HUES6 (cell line): ENCODE measurements at regions not wholly inside any gene's neighbourhood (a gene's known extent, or its start where the extent isn't known, plus 50 kb on each side); places are given as distances from the start of the nearest gene placed in this dataset.

ENCODE experiments used
- H3K27ac ChIP-seq: 2 replicates; pipeline ENCODE4 v1.7.0; 2013; ENCODE audit warnings: low read depth, mild to moderate bottlenecking, low read length, inconsistent platforms
- H3K27me3 ChIP-seq: 2 replicates; pipeline ENCODE4 v1.6.1; 2013; ENCODE audit warnings: low read length; ENCODE audit not compliant: control insufficient read depth, insufficient read depth
- H3K36me3 ChIP-seq: 2 replicates; pipeline ENCODE4 v1.6.1; 2013; ENCODE audit warnings: low read length; ENCODE audit not compliant: control insufficient read depth, insufficient read depth
- H3K4me1 ChIP-seq: 2 replicates; pipeline ENCODE4 v1.6.1; 2013; ENCODE audit warnings: low read length; ENCODE audit not compliant: control insufficient read depth, insufficient read depth
- H3K4me3 ChIP-seq: 2 replicates; pipeline ENCODE4 v1.5.1; 2013; ENCODE audit warnings: low read depth, low read length
- H3K9ac ChIP-seq: one replicate; pipeline ENCODE4 v1.6.1; 2013; ENCODE audit warnings: mild to moderate bottlenecking, low read length
- H3K9me3 ChIP-seq: 2 replicates; pipeline ENCODE4 v1.6.1; 2013; ENCODE audit warnings: low read depth, low read length; ENCODE audit not compliant: control insufficient read depth, insufficient read depth

- H3K27ac ChIP-seq, result no peak overlapping the region
These were observed 88.6 kb upstream of the KLF14 start for GRCh38 chr7:130822642-130823041.

GRCh38 chr7:130823060-130823459 lies 89.1 kb upstream of the KLF14 start:
- no peaks in the 10 kb centered on the region for H3K27me3 ChIP-seq
- no peak overlapping the region for H3K4me3 ChIP-seq
- H3K9ac ChIP-seq, result no peak overlapping the region
- H3K4me1 ChIP-seq, result no peaks in the 10 kb centered on the region
- peaks cover 10% of the 10 kb centered on the region; the same call in 1 of the 2 replicates for H3K9me3 ChIP-seq
- H3K27ac ChIP-seq, result no peak overlapping the region
- H3K36me3 ChIP-seq, result no peaks in the 10 kb centered on the region

More at GRCh38 chr7:130822642-130823041, 88.6 kb upstream of the KLF14 start:
- Histone ChIP-seq H3K27me3 (no peaks in the 10 kb centered on the region), H3K9me3 (peaks cover 10% of the 10 kb centered on the region; the same call in 1 of the 2 replicates), H3K4me1 (no peaks in the 10 kb centered on the region), H3K4me3 (no peak overlapping the region), H3K9ac (no peak overlapping the region), H3K36me3 (no peaks in the 10 kb centered on the region)

- H3K27ac ChIP-seq, result no peak overlapping the region
- no peak overlapping the region for H3K9ac ChIP-seq
- H3K9me3 ChIP-seq, result peaks cover 10% of the 10 kb centered on the region; the same call in 1 of the 2 replicates
- no peaks in the 10 kb centered on the region for H3K4me1 ChIP-seq
- no peaks in the 10 kb centered on the region for H3K36me3 ChIP-seq
- no peaks in the 10 kb centered on the region for H3K27me3 ChIP-seq
- no peak overlapping the region for H3K4me3 ChIP-seq
These were observed 91.8 kb upstream of the KLF14 start for GRCh38 chr7:130825819-130826218.

DNA sequence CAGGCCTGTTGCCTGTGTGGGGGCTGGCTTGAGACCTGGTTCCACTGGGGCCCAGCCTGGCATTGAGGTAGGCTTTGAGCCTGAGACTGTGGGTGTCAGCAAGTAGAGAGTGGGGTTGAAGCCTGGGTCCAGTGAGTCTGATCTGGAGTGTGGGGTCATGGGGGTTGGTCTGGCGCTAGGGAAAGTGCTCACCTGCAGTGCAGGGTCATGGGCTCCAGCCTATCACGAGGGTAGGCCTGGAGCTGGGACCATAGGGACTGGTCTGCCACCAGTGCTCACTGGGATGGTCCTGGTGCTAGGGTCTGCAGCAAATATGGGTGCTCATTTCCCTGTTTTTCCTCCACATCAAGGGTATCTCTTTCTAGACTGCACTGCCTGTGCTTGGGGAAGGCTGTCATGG lies 95.4 kb upstream of the KLF14 start:
- Histone ChIP-seq H3K4me1 (no peaks in the 10 kb centered on the region), H3K9me3 (peaks cover 10% of the 10 kb centered on the region; the same call in 1 of the 2 replicates), H3K27ac (no peak overlapping the region), H3K36me3 (no peaks in the 10 kb centered on the region), H3K9ac (no peak overlapping the region), H3K4me3 (no peak overlapping the region), H3K27me3 (no peaks in the 10 kb centered on the region)

GRCh38 chr7:130831322-130831721 lies 97.3 kb upstream of the KLF14 start:
- no peak overlapping the region for H3K27ac ChIP-seq
- H3K4me1 ChIP-seq, result no peaks in the 10 kb centered on the region
- H3K4me3 ChIP-seq, result no peak overlapping the region
- H3K27me3 ChIP-seq, result no peaks in the 10 kb centered on the region
- no peaks in the 10 kb centered on the region for H3K36me3 ChIP-seq
- no peak overlapping the region for H3K9ac ChIP-seq
- H3K9me3 ChIP-seq, result peaks cover 6% of the 10 kb centered on the region; the same call in 1 of the 2 replicates

DNA sequence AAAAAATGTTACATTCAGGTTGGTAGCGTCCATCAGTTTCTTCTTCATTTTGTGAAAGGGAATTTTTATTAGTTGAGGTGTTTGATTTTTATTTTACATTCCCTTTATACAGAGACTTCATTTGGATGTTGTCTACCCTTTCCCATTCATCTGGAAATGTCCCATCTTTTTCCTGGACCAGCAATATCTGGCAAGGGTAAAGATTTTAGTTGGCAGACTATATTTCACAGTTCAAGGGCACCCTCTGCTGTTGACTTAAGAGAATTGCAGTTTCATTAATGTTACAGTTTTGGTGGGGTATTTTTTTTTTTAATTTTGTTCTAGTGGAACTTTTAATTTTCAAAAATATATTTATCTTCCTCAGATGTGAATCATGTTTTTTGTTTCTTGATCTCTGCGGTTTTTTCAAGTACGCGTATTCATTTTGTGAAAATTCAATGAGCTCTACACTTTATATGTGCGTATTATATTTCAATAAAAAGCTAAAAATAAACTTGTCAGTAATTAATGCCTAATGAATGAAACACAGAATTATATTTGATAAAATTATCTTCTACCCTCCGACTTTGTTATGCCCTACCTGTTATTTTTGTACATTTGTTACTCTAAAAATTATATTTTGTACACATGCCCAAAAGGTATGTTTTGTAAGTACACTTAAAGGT lies 97.9 kb upstream of the KLF14 start:
- peaks cover 5% of the 10 kb centered on the region; the same call in 1 of the 2 replicates for H3K9me3 ChIP-seq
- H3K4me3 ChIP-seq, result no peak overlapping the region
- H3K36me3 ChIP-seq, result no peaks in the 10 kb centered on the region
- no peaks in the 10 kb centered on the region for H3K27me3 ChIP-seq
- no peaks in the 10 kb centered on the region for H3K4me1 ChIP-seq
- no peak overlapping the region for H3K27ac ChIP-seq
- H3K9ac ChIP-seq, result no peak overlapping the region

DNA sequence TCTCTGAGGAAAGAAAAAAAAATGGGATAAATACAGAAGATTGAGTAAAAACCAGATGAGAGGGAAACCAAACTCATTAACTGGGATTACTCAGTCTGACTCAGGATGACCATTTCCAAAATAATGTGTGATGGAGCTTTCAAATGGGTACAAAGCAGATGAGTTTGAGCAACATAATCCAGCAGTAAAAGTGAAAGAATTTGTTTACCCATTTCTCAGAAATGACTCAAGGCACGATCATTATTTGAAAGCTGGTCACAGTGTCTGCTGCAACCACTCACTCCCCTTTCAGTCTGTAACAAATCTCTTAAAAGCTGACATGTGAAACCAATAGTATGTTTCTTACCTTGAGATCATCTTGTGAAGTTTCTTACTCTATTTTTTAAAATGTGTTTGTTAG lies 104.7 kb upstream of the KLF14 start:
- Histone ChIP-seq H3K36me3 (no peaks in the 10 kb centered on the region), H3K4me1 (no peaks in the 10 kb centered on the region), H3K9me3 (no peaks in the 10 kb centered on the region), H3K27me3 (no peaks in the 10 kb centered on the region), H3K9ac (no peak overlapping the region), H3K27ac (no peak overlapping the region), H3K4me3 (no peak overlapping the region)

- Histone ChIP-seq H3K9ac (no peak overlapping the region), H3K27me3 (no peaks in the 10 kb centered on the region), H3K27ac (no peak overlapping the region), H3K4me3 (no peak overlapping the region), H3K4me1 (no peaks in the 10 kb centered on the region), H3K9me3 (no peaks in the 10 kb centered on the region), H3K36me3 (no peaks in the 10 kb centered on the region)
These were observed 106.6 kb upstream of the KLF14 start for GRCh38 chr7:130840599-130840998.

DNA sequence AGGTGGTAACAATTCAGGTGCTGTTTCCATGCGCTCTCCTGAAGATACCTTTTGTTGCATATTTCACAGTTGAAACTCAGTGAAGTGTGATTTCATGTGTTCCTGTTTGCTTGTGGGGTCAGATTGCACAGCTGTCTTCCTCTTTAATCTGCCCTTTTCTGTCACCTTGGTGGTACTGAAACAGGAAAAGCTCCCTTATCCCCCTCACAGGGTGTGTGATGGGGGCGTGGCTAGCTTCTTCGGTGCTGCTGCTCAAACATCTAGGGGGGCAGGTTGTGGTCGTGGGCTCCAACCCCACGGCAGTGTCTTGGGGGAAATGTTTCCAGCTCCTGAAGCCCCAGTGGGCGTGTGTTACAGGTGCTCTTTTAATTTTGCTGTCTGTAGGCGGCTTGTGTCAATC lies 107.4 kb upstream of the KLF14 start:
- H3K9ac ChIP-seq, result no peak overlapping the region
- H3K4me3 ChIP-seq, result no peak overlapping the region
- H3K36me3 ChIP-seq, result no peaks in the 10 kb centered on the region
- H3K27me3 ChIP-seq, result no peaks in the 10 kb centered on the region
- no peak overlapping the region for H3K27ac ChIP-seq
- H3K9me3 ChIP-seq, result no peaks in the 10 kb centered on the region
- no peaks in the 10 kb centered on the region for H3K4me1 ChIP-seq

DNA sequence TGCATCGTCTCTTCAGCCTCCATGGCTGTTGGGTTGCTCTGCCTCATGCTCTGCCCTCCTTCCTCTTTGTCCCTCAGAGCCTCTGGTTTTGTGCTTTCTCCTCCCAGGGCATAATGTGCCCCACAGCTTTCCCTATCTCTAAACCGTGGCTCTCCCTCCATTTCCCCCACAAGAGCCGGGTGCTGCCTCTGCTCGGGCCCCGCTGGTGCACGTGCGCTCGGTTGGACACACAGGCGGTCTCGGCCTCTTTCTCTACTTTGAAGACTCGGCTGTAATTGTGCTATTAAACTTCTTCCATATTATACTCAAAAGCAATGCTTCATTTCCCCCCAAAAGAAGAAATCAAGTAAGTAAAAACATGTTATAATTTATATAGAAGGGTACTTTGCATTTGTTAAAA lies 109.7 kb upstream of the KLF14 start:
- Histone ChIP-seq H3K9ac (no peak overlapping the region), H3K27me3 (no peaks in the 10 kb centered on the region), H3K4me3 (no peak overlapping the region), H3K36me3 (no peaks in the 10 kb centered on the region), H3K4me1 (no peaks in the 10 kb centered on the region), H3K9me3 (no peaks in the 10 kb centered on the region), H3K27ac (no peak overlapping the region)

DNA sequence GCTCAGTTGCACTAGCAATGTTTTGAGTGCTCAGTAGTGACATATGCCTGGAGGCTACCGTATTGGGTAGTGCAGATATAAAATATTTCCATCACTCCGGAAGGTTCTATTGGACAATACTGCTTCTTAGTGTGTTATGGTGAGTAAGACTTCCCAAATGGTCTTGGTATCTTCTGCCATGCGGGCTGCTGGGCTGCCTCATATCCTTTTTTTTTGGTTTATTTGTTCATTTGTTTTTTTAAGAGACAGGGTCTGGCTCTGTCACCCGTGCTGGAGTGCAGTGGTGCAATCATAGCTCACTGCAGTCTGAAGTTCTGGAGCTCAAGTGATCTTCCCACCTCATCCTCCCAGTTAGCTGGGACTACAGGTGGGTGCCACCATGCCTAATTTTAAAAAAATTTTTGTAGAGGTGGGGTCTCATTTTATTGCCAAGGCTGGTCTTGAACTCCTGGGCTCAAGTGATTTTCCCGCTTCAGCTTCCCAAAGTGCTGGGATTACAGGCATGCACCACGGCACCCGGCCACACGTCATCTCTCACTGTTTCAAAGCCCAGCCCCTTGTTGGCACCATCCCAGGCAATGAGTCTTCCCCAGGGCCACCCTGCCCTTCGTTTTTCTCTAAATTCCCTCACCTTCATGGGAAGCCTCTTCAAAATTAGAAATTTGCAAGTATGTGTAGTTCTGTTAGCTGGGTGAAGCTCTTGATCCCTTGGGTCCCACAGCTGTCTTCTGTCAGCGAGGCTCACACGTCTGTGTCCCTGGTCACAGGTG lies 111.0 kb upstream of the KLF14 start:
- no peaks in the 10 kb centered on the region for H3K36me3 ChIP-seq
- no peak overlapping the region for H3K27ac ChIP-seq
- H3K27me3 ChIP-seq, result no peaks in the 10 kb centered on the region
- H3K4me1 ChIP-seq, result no peaks in the 10 kb centered on the region
- H3K4me3 ChIP-seq, result no peak overlapping the region
- no peaks in the 10 kb centered on the region for H3K9me3 ChIP-seq
- H3K9ac ChIP-seq, result no peak overlapping the region
